ENCODE measurements at regions not wholly inside any gene's neighbourhood (a gene's known extent, or its start where the extent isn't known, plus 50 kb on each side); places are given as distances from the start of the nearest gene placed in this dataset.

DNA sequence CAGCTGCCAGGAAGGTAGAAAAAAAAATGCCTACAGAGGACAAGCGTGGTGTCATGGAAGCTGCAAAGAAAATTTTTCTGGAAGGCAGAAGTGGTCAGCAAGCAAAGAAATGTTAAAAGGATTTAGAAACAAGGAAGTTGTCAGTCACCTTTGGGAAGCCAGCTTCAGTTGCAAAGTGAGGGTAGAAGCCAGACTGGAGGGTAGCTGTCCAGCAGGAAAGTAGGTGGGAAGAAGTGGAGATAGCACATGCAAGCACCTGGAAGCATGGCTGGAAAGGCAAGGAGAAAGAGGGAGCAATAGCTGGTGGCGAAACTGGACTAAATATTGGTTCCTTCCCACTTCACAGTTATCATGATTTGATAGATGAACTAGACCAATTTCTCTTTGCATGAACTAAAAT is 54.3 kb downstream of the ADRB2 start:
- Histone ChIP-seq H3K9me3 (ENCODE audit: control insufficient read depth, insufficient read depth, low read length) (no peaks in the 10 kb centered on the region), H3K27ac (ENCODE audit: insufficient read depth, low read length) (no peak overlapping the region), H4K91ac (ENCODE audit: insufficient read depth, low read depth, low read length) (no peak overlapping the region), H3K4me1 (ENCODE audit: control insufficient read depth, insufficient read depth, low read length) (no peaks in the 10 kb centered on the region), H2BK15ac (ENCODE audit: low read depth, low read length) (no peak overlapping the region), H3K4me3 (ENCODE audit: insufficient read depth, low read depth, low read length) (no peak overlapping the region), H2AK9ac (replicated peaks; ENCODE audit: low read depth, low read length, poor library complexity) (no peak overlapping the region), H3K4ac (ENCODE audit: low read depth, low read length) (no peak overlapping the region), H3K9me1 (ENCODE audit: insufficient read depth, low read length) (no peaks in the 10 kb centered on the region), H3K9ac (ENCODE audit: low read depth, low read length) (no peak overlapping the region), H3K56ac (ENCODE audit: extremely low read depth, insufficient read depth, low read length) (no peak overlapping the region), H3K4me2 (ENCODE audit: low read depth, low read length) (no peak overlapping the region), H2AFZ (replicated peaks; ENCODE audit: low read length, poor library complexity) (no peak overlapping the region), H3K23ac (ENCODE audit: low read depth, low read length) (no peak overlapping the region), H4K5ac (ENCODE audit: low read depth, low read length) (no peak overlapping the region), H3K27me3 (ENCODE audit: control insufficient read depth, insufficient read depth, low read length) (no peaks in the 10 kb centered on the region), H3K79me1 (ENCODE audit: low read depth in 1 of 2, low read length in 2 of 2) (no peaks in the 10 kb centered on the region), H4K20me1 (ENCODE audit: insufficient read depth, low read length) (no peaks in the 10 kb centered on the region), H3K18ac (ENCODE audit: low read depth, low read length) (no peak overlapping the region), H2BK5ac (ENCODE audit: low read depth, low read length, poor library complexity, severe bottlenecking) (no peak overlapping the region), H2AK5ac (ENCODE audit: low read depth, low read length) (no peak overlapping the region), H2BK20ac (ENCODE audit: low read depth, low read length) (no peak overlapping the region), H3K14ac (replicated peaks; ENCODE audit: low read depth, low read length) (no peak overlapping the region), H2BK120ac (ENCODE audit: low read depth, low read length) (no peak overlapping the region), H3K36me3 (ENCODE audit: control insufficient read depth, insufficient read depth, low read length) (no peaks in the 10 kb centered on the region), H4K8ac (ENCODE audit: low read depth in 2 of 2, low read length in 2 of 2) (no peak overlapping the region)
- ATAC-seq (ENCODE audit: low read depth) (no peak), DNase-seq (no peak)
- no TSS peak for BruUV-seq (replicated peaks)
- ChIA-PET POLR2A (ENCODE audit: unreplicated experiment) (no interaction called here), CTCF (no interaction called here)
- WGBS, 2 experiments (ENCODE audit: extremely low coverage in 2 of 2, insufficient read length in 1 of 2), result 100% methylated on average over 1 of the region's 2 CpGs; no CpG with 5 or more reads in 1 of the 2 experiments
- intact Hi-C loops (cut with micrococcal nuclease) (no loop called here), dilution Hi-C loops (cut with HindIII; ENCODE audit: low sequenced_read_pairs, unreplicated experiment) (no loop called here), in situ Hi-C loops (cut with MboI; ENCODE audit: low sequenced_read_pairs) (no loop called here)
- TF ChIP-seq RFX5 (IDR thresholded peaks at IDR 0.05; ENCODE audit: low read depth, low read length), result no peak
- no peak for TF ChIP-seq FOS (IDR thresholded peaks at IDR 0.05; ENCODE audit: low read depth, low read length)
- TF ChIP-seq ELK1 (IDR thresholded peaks at IDR 0.05; ENCODE audit: borderline replicate concordance, low read depth, low read length), result no peak
- TF ChIP-seq CHD1 (IDR thresholded peaks at IDR 0.05; ENCODE audit: low read depth, low read length), result no peak
- no peak for TF ChIP-seq RCOR1 (IDR thresholded peaks at IDR 0.05; ENCODE audit: insufficient replicate concordance, low read length)
- no peak for TF ChIP-seq POLR2A (IDR thresholded peaks at IDR 0.05; ENCODE audit: low read depth, low read length)
- TF ChIP-seq MAZ (IDR thresholded peaks at IDR 0.05; ENCODE audit: borderline replicate concordance, low read depth, low read length), result no peak
- no peak for TF ChIP-seq CTCF (conservative IDR thresholded peaks at IDR 0.05; ENCODE audit: low read depth, low read length)
- TF ChIP-seq MXI1 (IDR thresholded peaks at IDR 0.05; ENCODE audit: borderline replicate concordance, low read depth, low read length), result no peak
- TF ChIP-seq RAD21 (IDR thresholded peaks at IDR 0.05; ENCODE audit: low read length), result no peak
- no peak for TF ChIP-seq BHLHE40 (IDR thresholded peaks at IDR 0.05; ENCODE audit: low read depth, low read length)
- no peak for TF ChIP-seq MAFK (IDR thresholded peaks at IDR 0.05; ENCODE audit: low read depth, low read length)
- TF ChIP-seq, protein P1, sequence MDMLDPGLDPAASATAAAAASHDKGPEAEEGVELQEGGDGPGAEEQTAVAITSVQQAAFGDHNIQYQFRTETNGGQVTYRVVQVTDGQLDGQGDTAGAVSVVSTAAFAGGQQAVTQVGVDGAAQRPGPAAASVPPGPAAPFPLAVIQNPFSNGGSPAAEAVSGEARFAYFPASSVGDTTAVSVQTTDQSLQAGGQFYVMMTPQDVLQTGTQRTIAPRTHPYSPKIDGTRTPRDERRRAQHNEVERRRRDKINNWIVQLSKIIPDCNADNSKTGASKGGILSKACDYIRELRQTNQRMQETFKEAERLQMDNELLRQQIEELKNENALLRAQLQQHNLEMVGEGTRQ (IDR thresholded peaks at IDR 0.05; ENCODE audit: low read depth, low read length), result no peak
- TF ChIP-seq NFE2L2 (IDR thresholded peaks at IDR 0.05; ENCODE audit: low read depth, low read length), result no peak
- no peak for TF ChIP-seq CEBPB (IDR thresholded peaks at IDR 0.05; ENCODE audit: low read depth, low read length)
- no peak for TF ChIP-seq SMC3 (IDR thresholded peaks at IDR 0.05; ENCODE audit: low read depth, low read length)

Measured in IMR-90 (cell line).